ENCODE measurements at regions not wholly inside any gene's neighbourhood (a gene's known extent, or its start where the extent isn't known, plus 50 kb on each side); places are given as distances from the start of the nearest gene placed in this dataset.
"Not testable (repeated sequence)": the region's sequence is repeated elsewhere in the genome, so short reads cannot be mapped to it uniquely, and the experiment has no call there.

GRCh38 chr4:129261584-129261983, 165.6 kb downstream of the C4orf33 start:
- DNase-seq = no peak

GRCh38 chr4:129264008-129264657, 168.2 kb downstream of the C4orf33 start:
- no peak for DNase-seq

- DNase-seq = peak; percentile 3
These were observed 182.9 kb downstream of the C4orf33 start for GRCh38 chr4:129278868-129279267.

- peak; percentile 7 for DNase-seq
These were observed 186.3 kb downstream of the C4orf33 start for GRCh38 chr4:129282293-129282692.

GRCh38 chr4:129292194-129292593, 196.2 kb downstream of the C4orf33 start:
- DNase-seq = not testable (repeated sequence)

- no peak for DNase-seq
These were observed 218.8 kb downstream of the C4orf33 start for GRCh38 chr4:129314781-129315180.

GRCh38 chr4:129322920-129323319, 227.0 kb downstream of the C4orf33 start:
- no peak for DNase-seq

GRCh38 chr4:129323658-129324057, 227.7 kb downstream of the C4orf33 start:
- DNase-seq = peak; percentile 15

GRCh38 chr4:129326571-129327460, 230.9 kb downstream of the C4orf33 start:
- no peak for DNase-seq

GRCh38 chr4:129327637-129328036, 231.7 kb downstream of the C4orf33 start:
- DNase-seq = no peak

- no peak for DNase-seq
These were observed 232.2 kb downstream of the C4orf33 start for GRCh38 chr4:129328162-129328561.

GRCh38 chr4:129334136-129334535, 238.2 kb downstream of the C4orf33 start:
- no peak for DNase-seq

GRCh38 chr4:129335276-129335675, 239.3 kb downstream of the C4orf33 start:
- DNase-seq = no peak

- no peak for DNase-seq
These were observed 239.9 kb downstream of the C4orf33 start for GRCh38 chr4:129335818-129336217.

- no peak for DNase-seq
These were observed 240.7 kb downstream of the C4orf33 start for GRCh38 chr4:129336457-129337227.

- no peak for DNase-seq
These were observed 241.3 kb downstream of the C4orf33 start for GRCh38 chr4:129337228-129337620.

- DNase-seq = no peak
These were observed 247.0 kb downstream of the C4orf33 start for GRCh38 chr4:129342819-129343408.

GRCh38 chr4:129344058-129344457, 248.1 kb downstream of the C4orf33 start:
- DNase-seq = peak; percentile 20

GRCh38 chr4:129345609-129346008, 249.7 kb downstream of the C4orf33 start:
- DNase-seq = no peak

GRCh38 chr4:129346036-129346435, 250.1 kb downstream of the C4orf33 start:
- no peak for DNase-seq

- DNase-seq = no peak
These were observed 250.8 kb downstream of the C4orf33 start for GRCh38 chr4:129346734-129347133.

GRCh38 chr4:129350834-129351721, 255.1 kb downstream of the C4orf33 start:
- DNase-seq = no peak

Measured in COR-L47 (cell line).